Astrocyte (in vitro differentiated cells and primary cell): ENCODE measurements at regions not wholly inside any gene's neighbourhood (a gene's known extent, or its start where the extent isn't known, plus 50 kb on each side); places are given as distances from the start of the nearest gene placed in this dataset.

Experiments used
- DNase-seq: peaks from one replicate; pipeline ENCODE4 v3.0.0-alpha.2; 2010; ENCODE audit warnings: low read depth
- FAIRE-seq: peaks from 2 replicates; lab custom pipeline; 2011; peaks lifted over from hg19 to GRCh38; lab: Jason Lieb, UNC
- H2AFZ ChIP-seq: 2 replicates; pipeline ENCODE4 v1.6.0; 2012; ENCODE audit warnings: low read depth, low read length, inconsistent platforms
- H3K27ac ChIP-seq: 2 replicates; pipeline ENCODE4 v1.5.1; 2011; ENCODE audit warnings: low read depth, low read length, inconsistent platforms
- H3K27me3 ChIP-seq: 2 replicates; pipeline ENCODE4 v1.6.0; 2011; ENCODE audit warnings: low read length, inconsistent platforms; ENCODE audit not compliant: insufficient read depth
- H3K36me3 ChIP-seq: 2 replicates; pipeline ENCODE4 v1.5.1; 2011; ENCODE audit warnings: low read length, inconsistent platforms; ENCODE audit not compliant: insufficient read depth
- H3K4me1 ChIP-seq: 2 replicates; pipeline ENCODE4 v1.5.1; 2011; ENCODE audit warnings: low read length, inconsistent platforms; ENCODE audit not compliant: insufficient read depth
- H3K4me2 ChIP-seq: 2 replicates; pipeline ENCODE4 v1.6.0; 2012; ENCODE audit warnings: low read length, inconsistent platforms
- H3K4me3 ChIP-seq: 2 replicates; pipeline ENCODE4 v1.5.1; 2011; ENCODE audit warnings: low read depth, mild to moderate bottlenecking, low read length, inconsistent platforms; ENCODE audit not compliant: insufficient read depth
- H3K79me2 ChIP-seq: 2 replicates; pipeline ENCODE4 v1.6.0; 2012; ENCODE audit warnings: mild to moderate bottlenecking, low read length, inconsistent platforms; ENCODE audit not compliant: insufficient read depth
- H3K9ac ChIP-seq: 2 replicates; pipeline ENCODE4 v1.6.0; 2012; ENCODE audit warnings: mild to moderate bottlenecking, low read length, inconsistent platforms
- H3K9me3 ChIP-seq: 2 replicates; pipeline ENCODE4 v1.5.1; 2012; ENCODE audit warnings: low read depth, mild to moderate bottlenecking, low read length, inconsistent platforms; ENCODE audit not compliant: insufficient read depth
- H4K20me1 ChIP-seq: 2 replicates; pipeline ENCODE4 v1.6.0; 2012; ENCODE audit warnings: low read length, inconsistent platforms; ENCODE audit not compliant: insufficient read depth
- H3K27ac Mint-ChIP-seq: one replicate; pipeline ENCODE4 v1.8.0; 2021; ENCODE audit warnings: mild to moderate bottlenecking, mixed read lengths; ENCODE audit not compliant: unreplicated experiment
- H3K27me3 Mint-ChIP-seq: one replicate; pipeline ENCODE4 v1.8.0; 2021; ENCODE audit warnings: low read depth, mixed read lengths; ENCODE audit not compliant: unreplicated experiment
- H3K36me3 Mint-ChIP-seq: one replicate; pipeline ENCODE4 v1.8.0; 2021; ENCODE audit warnings: low read depth, mixed read lengths; ENCODE audit not compliant: unreplicated experiment
- H3K4me1 Mint-ChIP-seq: one replicate; pipeline ENCODE4 v1.8.0; 2021; ENCODE audit warnings: low read depth, mixed read lengths; ENCODE audit not compliant: unreplicated experiment
- H3K4me3 Mint-ChIP-seq: one replicate; pipeline ENCODE4 v1.8.0; 2021; ENCODE audit warnings: mild to moderate bottlenecking, moderate library complexity, mixed read lengths; ENCODE audit not compliant: unreplicated experiment
- H3K9me3 Mint-ChIP-seq: one replicate; pipeline ENCODE4 v1.8.0; 2021; ENCODE audit warnings: mild to moderate bottlenecking, mixed read lengths; ENCODE audit not compliant: unreplicated experiment
- CTCF ChIP-seq: IDR thresholded peaks from 2 replicates; pipeline ENCODE4 v1.5.1; 2011; ENCODE audit warnings: low read depth, mild to moderate bottlenecking, inconsistent platforms, low read length, moderate library complexity; ENCODE audit not compliant: insufficient read depth
- EZH2 ChIP-seq: IDR thresholded peaks from 2 replicates; pipeline ENCODE4 v1.6.1; 2012; ENCODE audit warnings: mild to moderate bottlenecking, low read length, inconsistent platforms; ENCODE audit not compliant: insufficient read depth

GRCh38 chrX:9149501-9150245 lies 115.7 kb upstream of the FAM9B start:
- peaks cover 6% of the 10 kb centered on the region for H3K9me3 Mint-ChIP-seq
- Histone ChIP-seq H3K36me3 (no peaks in the 10 kb centered on the region), H3K9me3 (peaks cover 4% of the 10 kb centered on the region), H3K4me1 (peaks cover 17% of the 10 kb centered on the region), H3K4me3 (no peak overlapping the region), H4K20me1 (no peaks in the 10 kb centered on the region), H2AFZ (no peak overlapping the region), H3K27me3 (no peaks in the 10 kb centered on the region), H3K79me2 (no peaks in the 10 kb centered on the region), H3K9ac (no peak overlapping the region), H3K27ac (peak overlapping the region; percentile 64), H3K4me2 (peak overlapping the region; percentile 69)
- TF ChIP-seq CTCF (no peak), EZH2 (no peak)
- peak overlapping the region; percentile 93 for H3K27ac Mint-ChIP-seq
- H3K27me3 Mint-ChIP-seq: no peaks in the 10 kb centered on the region
- H3K4me3 Mint-ChIP-seq: no peak overlapping the region
- peaks cover 24% of the 10 kb centered on the region for H3K4me1 Mint-ChIP-seq
- no peaks in the 10 kb centered on the region for H3K36me3 Mint-ChIP-seq
- DNase-seq (no peak), FAIRE-seq (peak; percentile 56)

- Histone ChIP-seq H3K9me3 (peaks cover 4% of the 10 kb centered on the region), H3K4me1 (peaks cover 17% of the 10 kb centered on the region), H3K27me3 (no peaks in the 10 kb centered on the region), H3K79me2 (no peaks in the 10 kb centered on the region), H3K4me3 (no peak overlapping the region), H3K36me3 (no peaks in the 10 kb centered on the region), H3K27ac (no peak overlapping the region), H4K20me1 (no peaks in the 10 kb centered on the region), H3K4me2 (no peak overlapping the region), H2AFZ (no peak overlapping the region), H3K9ac (no peak overlapping the region)
- no peaks in the 10 kb centered on the region for H3K36me3 Mint-ChIP-seq
- H3K9me3 Mint-ChIP-seq: peaks cover 6% of the 10 kb centered on the region
- H3K27me3 Mint-ChIP-seq: no peaks in the 10 kb centered on the region
- H3K4me3 Mint-ChIP-seq: no peak overlapping the region
- FAIRE-seq: peak; percentile 94
- TF ChIP-seq CTCF: no peak
- no peak for TF ChIP-seq EZH2
- H3K27ac Mint-ChIP-seq: no peak overlapping the region
- DNase-seq: no peak
- H3K4me1 Mint-ChIP-seq: peaks cover 24% of the 10 kb centered on the region
These were observed 117.9 kb upstream of the FAM9B start for GRCh38 chrX:9151772-9152307.

GRCh38 chrX:9153300-9153699 lies 119.4 kb upstream of the FAM9B start:
- no peak for FAIRE-seq
- peak; percentile 61 for DNase-seq
- Histone ChIP-seq H3K9me3 (peaks cover 4% of the 10 kb centered on the region), H3K27ac (no peak overlapping the region), H4K20me1 (no peaks in the 10 kb centered on the region), H3K36me3 (no peaks in the 10 kb centered on the region), H3K4me2 (peak overlapping the region; percentile 19), H3K4me3 (no peak overlapping the region), H3K27me3 (no peaks in the 10 kb centered on the region), H2AFZ (peak overlapping the region; percentile 47), H3K4me1 (peaks cover 13% of the 10 kb centered on the region), H3K9ac (no peak overlapping the region), H3K79me2 (no peaks in the 10 kb centered on the region)
- Mint-ChIP-seq H3K27me3 (no peaks in the 10 kb centered on the region), H3K4me3 (no peak overlapping the region), H3K27ac (peak overlapping the region; percentile 59), H3K36me3 (no peaks in the 10 kb centered on the region), H3K9me3 (peaks cover 6% of the 10 kb centered on the region), H3K4me1 (peaks cover 18% of the 10 kb centered on the region)
- TF ChIP-seq CTCF (no peak), EZH2 (no peak)
